SK-N-SH (cell line): ENCODE measurements at regions not wholly inside any gene's neighbourhood (a gene's known extent, or its start where the extent isn't known, plus 50 kb on each side); places are given as distances from the start of the nearest gene placed in this dataset.

Experiments used
- CTCF ChIA-PET: fragments of 300-600, 350-600 bp; formaldehyde crosslinking; extraction: SDS; loops from one replicate; lab custom pipeline; 2021; lab: Yijun Ruan, JAX
- POLR2A ChIA-PET: fragments of 350-600 bp; sonication (Branson Sonifier 250); formaldehyde crosslinking; extraction: SDS; loops from one replicate; lab custom pipeline; 2020; ENCODE audit warnings: antibody characterized with exemption, inconsistent platforms; lab: Yijun Ruan, JAX
- DNase-seq: peaks from one replicate; pipeline ENCODE4 v3.0.0; 2012
- H2AFZ ChIP-seq: fragments of 200-600 bp; sonication (generic); 2 replicates; pipeline ENCODE4 v1.8.1; 2016; ENCODE audit warnings: antibody characterized with exemption, mild to moderate bottlenecking, low read depth
- H3F3A ChIP-seq: fragments of 200-600 bp; sonication (generic); replicated peaks from 2 replicates; pipeline ENCODE3; 2016; ENCODE audit warnings: antibody characterized with exemption, mild to moderate bottlenecking; ENCODE audit not compliant: insufficient read depth
- H3K27ac ChIP-seq, 2 experiments: fragments of 200-500 bp in 1 of 2; fragments of 200-600 bp in 1 of 2; sonication (Bioruptor generic) in 1 of 2; sonication (generic), shearing (Covaris generic) in 1 of 2; 2 replicates each; pipeline versions ENCODE4 v1.5.1 to v1.6.1; 2014 to 2016; ENCODE audit warnings: low read depth in 2 of 2, inconsistent platforms in 1 of 2, low read length in 1 of 2, mild to moderate bottlenecking in 1 of 2, mixed read lengths in 1 of 2
- H3K27me3 ChIP-seq: fragments of 200-600 bp; sonication (generic), shearing (Covaris generic); 2 replicates; pipeline ENCODE4 v1.6.1; 2016; ENCODE audit warnings: mixed run types; ENCODE audit not compliant: insufficient read depth
- H3K36me3 ChIP-seq, 2 experiments: fragments of 200-500 bp in 1 of 2; fragments of 200-600 bp in 1 of 2; sonication (Bioruptor generic) in 1 of 2; sonication (generic) in 1 of 2; replicated peaks in 1 of 2; 2 replicates each; pipeline versions ENCODE3 to v1.5.1; 2014 to 2016; ENCODE audit warnings: low read length in 1 of 2, mild to moderate bottlenecking in 1 of 2; ENCODE audit not compliant: insufficient read depth in 2 of 2, control insufficient read depth in 1 of 2
- H3K4me1 ChIP-seq, 2 experiments: fragments of 200-500 bp in 1 of 2; fragments of 200-600 bp in 1 of 2; sonication (Bioruptor generic) in 1 of 2; sonication (generic), shearing (Covaris generic) in 1 of 2; 2 replicates each; pipeline versions ENCODE4 v1.5.1 to v1.6.1; 2014 to 2016; ENCODE audit warnings: low read depth in 1 of 2, low read length in 1 of 2, mixed run types in 1 of 2; ENCODE audit not compliant: insufficient read depth in 2 of 2, control insufficient read depth in 1 of 2
- H3K4me2 ChIP-seq: fragments of 200-600 bp; sonication (generic), shearing (Covaris generic); 2 replicates; pipeline ENCODE4 v1.6.1; 2017; ENCODE audit warnings: mixed run types
- H3K4me3 ChIP-seq, 2 experiments: fragments of 200-500 bp in 1 of 2; fragments of 200-600 bp in 1 of 2; sonication (Bioruptor generic) in 1 of 2; sonication (generic), shearing (Covaris generic) in 1 of 2; 2 replicates each; pipeline versions ENCODE4 v1.5.1 to v1.8.1; 2014 to 2016; ENCODE audit warnings: low read depth in 2 of 2, inconsistent platforms in 1 of 2, low read length in 1 of 2, mild to moderate bottlenecking in 1 of 2, mixed read lengths in 1 of 2, moderate library complexity in 1 of 2
- H3K79me2 ChIP-seq: fragments of 200-600 bp; sonication (generic); 2 replicates; pipeline ENCODE4 v1.8.1; 2017; ENCODE audit warnings: mild to moderate bottlenecking; ENCODE audit not compliant: insufficient read depth
- H3K9ac ChIP-seq: fragments of 200-600 bp; sonication (generic); 2 replicates; pipeline ENCODE4 v1.6.1; 2017; ENCODE audit warnings: mixed run types
- H3K9me2 ChIP-seq: fragments of 200-600 bp; sonication (generic); 2 replicates; pipeline ENCODE4 v1.6.1; 2017; ENCODE audit warnings: mixed run types
- H3K9me3 ChIP-seq: fragments of 200-600 bp; sonication (generic); 2 replicates; pipeline ENCODE4 v1.6.1; 2017; ENCODE audit warnings: mixed run types, mild to moderate bottlenecking, moderate library complexity
- H4K20me1 ChIP-seq: fragments of 200-600 bp; sonication (generic); 2 replicates; pipeline ENCODE4 v1.6.1; 2017; ENCODE audit warnings: mild to moderate bottlenecking, mixed run types; ENCODE audit not compliant: insufficient read depth
- ELF1 ChIP-seq: IDR thresholded peaks from 2 replicates; pipeline ENCODE4 v1.4.0; 2012
- EP300 ChIP-seq, 2 experiments: IDR thresholded peaks; 2 replicates each; pipeline versions ENCODE4 v1.4.0 to v1.6.1; 2012; ENCODE audit warnings: borderline replicate concordance in 1 of 2, low read depth in 1 of 2, low read length in 1 of 2
- EZH2phosphoT487 ChIP-seq: fragments of 200-600 bp; sonication (generic); IDR thresholded peaks from 2 replicates; pipeline ENCODE4 v1.6.1; 2017; ENCODE audit warnings: low read depth, mixed run types, mild to moderate bottlenecking, antibody characterized with exemption, moderate library complexity, borderline replicate concordance
- FOXJ3 ChIP-seq: sonication (generic); formaldehyde crosslinking; IDR thresholded peaks from 2 replicates; pipeline ENCODE4 v1.5.1; 2020; ENCODE audit warnings: mild to moderate bottlenecking, missing genetic modification reagents
- FOXM1 ChIP-seq: IDR thresholded peaks from 2 replicates; pipeline ENCODE4 v1.4.0; 2012; ENCODE audit warnings: low read depth, mild to moderate bottlenecking
- GABPA ChIP-seq: IDR thresholded peaks from 2 replicates; pipeline ENCODE4 v1.4.0; 2012; ENCODE audit warnings: low read depth, mild to moderate bottlenecking
- GATA2 ChIP-seq: sonication (generic); formaldehyde crosslinking; IDR thresholded peaks from 2 replicates; pipeline ENCODE4 v1.5.0; 2020; ENCODE audit warnings: mild to moderate bottlenecking, missing genetic modification reagents
- JUND ChIP-seq: IDR thresholded peaks from 2 replicates; pipeline ENCODE4 v1.4.0; 2012
- MEF2A ChIP-seq: IDR thresholded peaks from 2 replicates; pipeline ENCODE4 v1.4.0; 2012; ENCODE audit warnings: low read depth, borderline replicate concordance
- MXI1 ChIP-seq: IDR thresholded peaks from 2 replicates; pipeline ENCODE4 v1.6.1; 2012; ENCODE audit warnings: mild to moderate bottlenecking, low read depth, low read length, improper control_type of control experiment
- NFIC ChIP-seq: IDR thresholded peaks from 2 replicates; pipeline ENCODE4 v1.4.0; 2012; ENCODE audit warnings: borderline replicate concordance
- NRF1 ChIP-seq: IDR thresholded peaks from 2 replicates; pipeline ENCODE4 v1.6.1; 2012; ENCODE audit warnings: low read depth, mild to moderate bottlenecking, low read length
- RCOR1 ChIP-seq: fragments of 150-350 bp; IDR thresholded peaks from 2 replicates; pipeline ENCODE4 v1.6.1; 2017; ENCODE audit warnings: antibody characterized with exemption, low read length
- RFX5 ChIP-seq: IDR thresholded peaks from 2 replicates; pipeline ENCODE4 v1.6.1; 2012; ENCODE audit warnings: mild to moderate bottlenecking, improper control_type of control experiment, low read length
- RXRA ChIP-seq: IDR thresholded peaks from 2 replicates; pipeline ENCODE4 v1.4.0; 2012; ENCODE audit warnings: low read depth, mild to moderate bottlenecking, borderline replicate concordance
- SIN3A ChIP-seq: IDR thresholded peaks from 2 replicates; pipeline ENCODE4 v1.6.1; 2012; ENCODE audit warnings: low read depth, mild to moderate bottlenecking, low read length, moderate library complexity, borderline replicate concordance
- SMC3 ChIP-seq: IDR thresholded peaks from 2 replicates; pipeline ENCODE4 v1.6.1; 2012; ENCODE audit warnings: low read depth, low read length, improper control_type of control experiment
- TAF1 ChIP-seq: IDR thresholded peaks from 2 replicates; pipeline ENCODE4 v1.6.1; 2012; ENCODE audit warnings: low read depth, mild to moderate bottlenecking, low read length, moderate library complexity, borderline replicate concordance
- TCF12 ChIP-seq: IDR thresholded peaks from 2 replicates; pipeline ENCODE4 v1.4.0; 2012
- TEAD4 ChIP-seq: IDR thresholded peaks from 2 replicates; pipeline ENCODE4 v1.4.0; 2012; ENCODE audit warnings: mild to moderate bottlenecking, borderline replicate concordance; ENCODE audit not compliant: insufficient read depth
- WGBS: methylation state at CpG from one replicate; pipeline ENCODE4 v1.1.6; 2017; ENCODE audit warnings: low lambda C conversion rate; 5-methylcytosine and 5-hydroxymethylcytosine counted together
- TF ChIP-seq, protein P1 (sequence below): fragments of 150-350 bp; IDR thresholded peaks from 2 replicates; pipeline ENCODE4 v1.6.1; 2017; ENCODE audit warnings: antibody characterized with exemption, low read length, low read depth, borderline replicate concordance
- TF ChIP-seq, protein P2 (sequence below): IDR thresholded peaks from 2 replicates; pipeline ENCODE4 v1.4.0; 2012; ENCODE audit warnings: low read depth, borderline replicate concordance
- TF ChIP-seq, protein P3 (sequence below): fragments of 200-600 bp; sonication (generic); IDR thresholded peaks from 2 replicates; pipeline ENCODE4 v1.6.1; 2017; ENCODE audit warnings: antibody characterized with exemption, mild to moderate bottlenecking, moderate library complexity
- TF ChIP-seq, protein P4 (sequence below): IDR thresholded peaks from 2 replicates; pipeline ENCODE4; 2012

DNA sequence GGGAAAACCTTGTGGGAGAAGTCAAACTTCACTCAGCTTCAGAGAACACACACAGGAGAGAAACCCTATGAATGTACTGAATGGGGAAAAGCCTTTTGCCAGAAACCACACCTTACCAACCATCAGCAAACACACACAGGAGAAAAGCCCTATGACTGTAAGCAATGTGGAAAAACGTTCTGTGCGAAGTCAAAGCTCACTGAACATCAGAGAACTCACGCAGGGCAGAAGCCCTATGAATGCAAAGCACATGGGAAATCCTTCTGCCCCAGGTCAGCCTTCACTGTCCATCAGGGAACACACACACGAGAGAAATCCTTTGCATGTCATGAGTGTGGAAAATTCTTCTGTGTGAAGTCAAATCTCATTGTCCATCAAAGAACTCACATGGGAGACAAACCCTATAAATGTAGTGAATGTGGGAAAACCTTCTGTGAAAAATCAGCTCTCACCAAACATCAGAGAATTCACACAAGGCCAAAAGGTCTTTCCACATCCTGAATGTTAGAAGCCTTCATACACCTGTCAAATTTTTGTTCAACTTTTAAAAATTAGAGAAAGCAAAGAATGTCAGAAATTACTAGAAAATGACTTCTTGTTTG is 199.4 kb downstream of the SMIM20 start:
- H3F3A ChIP-seq, result no peaks in the 10 kb centered on the region
- no peak overlapping the region for H2AFZ ChIP-seq
- H3K9me3 ChIP-seq, result no peaks in the 10 kb centered on the region
- TF ChIP-seq ELF1 (no peak), TEAD4 (no peak), EZH2phosphoT487 (no peak), RFX5 (no peak), EP300 (IDR thresholded peaks at IDR 0.05; ENCODE audit: borderline replicate concordance in 1 of 2, low read depth in 1 of 2, low read length in 1 of 2) (no peak), TCF12 (no peak), MXI1 (no peak), MEF2A (no peak), SIN3A (no peak)
- no peaks in the 10 kb centered on the region for H3K36me3 ChIP-seq
- no peak overlapping the region for H3K9ac ChIP-seq
- H3K27me3 ChIP-seq, result no peaks in the 10 kb centered on the region; the same call in 1 of the 2 replicates
- no peaks in the 10 kb centered on the region for H3K4me1 ChIP-seq
- no peaks in the 10 kb centered on the region for H4K20me1 ChIP-seq
- H3K9me2 ChIP-seq, result no peaks in the 10 kb centered on the region
- no peak overlapping the region for H3K27ac ChIP-seq
- CTCF ChIA-PET, result no interaction called here
- POLR2A ChIA-PET, result no interaction called here
- H3K4me2 ChIP-seq, result no peak overlapping the region
- H3K4me3 ChIP-seq, result no peak overlapping the region
- no peak for DNase-seq
- H3K79me2 ChIP-seq, result no peaks in the 10 kb centered on the region
- 25% methylated on average over 4 of the region's 4 CpGs for WGBS

DNA sequence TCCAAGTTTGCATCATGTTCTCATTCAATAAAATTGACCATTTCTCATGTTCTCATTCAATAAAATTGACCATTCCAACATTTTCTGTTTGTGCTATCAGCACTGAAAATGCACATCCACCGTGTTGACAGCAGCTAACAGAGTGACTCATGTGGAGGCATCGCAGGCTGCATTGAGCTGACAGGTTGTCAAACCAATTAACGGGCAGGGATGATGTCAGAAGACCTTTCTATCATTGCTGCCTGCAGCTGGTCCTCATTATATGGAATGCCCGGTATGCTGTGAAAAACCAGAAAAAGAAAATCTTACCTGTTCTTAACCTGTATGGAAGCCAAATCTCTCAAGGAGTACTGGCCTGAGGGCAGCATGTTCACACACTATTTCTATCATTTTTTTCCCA is 202.0 kb downstream of the SMIM20 start:
- POLR2A ChIA-PET, result no interaction called here
- 5% methylated on average over 4 of the region's 4 CpGs for WGBS
- H3K27ac ChIP-seq, result no peak overlapping the region
- TF ChIP-seq, protein P1, sequence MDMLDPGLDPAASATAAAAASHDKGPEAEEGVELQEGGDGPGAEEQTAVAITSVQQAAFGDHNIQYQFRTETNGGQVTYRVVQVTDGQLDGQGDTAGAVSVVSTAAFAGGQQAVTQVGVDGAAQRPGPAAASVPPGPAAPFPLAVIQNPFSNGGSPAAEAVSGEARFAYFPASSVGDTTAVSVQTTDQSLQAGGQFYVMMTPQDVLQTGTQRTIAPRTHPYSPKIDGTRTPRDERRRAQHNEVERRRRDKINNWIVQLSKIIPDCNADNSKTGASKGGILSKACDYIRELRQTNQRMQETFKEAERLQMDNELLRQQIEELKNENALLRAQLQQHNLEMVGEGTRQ, result no peak
- TF ChIP-seq NRF1 (no peak), TAF1 (no peak), RCOR1 (no peak), SIN3A (peak; percentile 95), FOXJ3 (CRISPR knock-in tag) (no peak), GATA2 (CRISPR knock-in tag) (no peak), EP300 (IDR thresholded peaks at IDR 0.05; ENCODE audit: borderline replicate concordance in 1 of 2, low read depth in 1 of 2, low read length in 1 of 2) (peak; percentile 72 to 79; a peak in 3 of 4 replicates), FOXM1 (no peak), ELF1 (no peak), RXRA (no peak), TCF12 (peak; percentile 99), JUND (peak; percentile 91), NFIC (peak; percentile 61; the same call in 1 of the 2 replicates), SMC3 (no peak), GABPA (no peak), MEF2A (no peak)
- TF ChIP-seq, protein P2, sequence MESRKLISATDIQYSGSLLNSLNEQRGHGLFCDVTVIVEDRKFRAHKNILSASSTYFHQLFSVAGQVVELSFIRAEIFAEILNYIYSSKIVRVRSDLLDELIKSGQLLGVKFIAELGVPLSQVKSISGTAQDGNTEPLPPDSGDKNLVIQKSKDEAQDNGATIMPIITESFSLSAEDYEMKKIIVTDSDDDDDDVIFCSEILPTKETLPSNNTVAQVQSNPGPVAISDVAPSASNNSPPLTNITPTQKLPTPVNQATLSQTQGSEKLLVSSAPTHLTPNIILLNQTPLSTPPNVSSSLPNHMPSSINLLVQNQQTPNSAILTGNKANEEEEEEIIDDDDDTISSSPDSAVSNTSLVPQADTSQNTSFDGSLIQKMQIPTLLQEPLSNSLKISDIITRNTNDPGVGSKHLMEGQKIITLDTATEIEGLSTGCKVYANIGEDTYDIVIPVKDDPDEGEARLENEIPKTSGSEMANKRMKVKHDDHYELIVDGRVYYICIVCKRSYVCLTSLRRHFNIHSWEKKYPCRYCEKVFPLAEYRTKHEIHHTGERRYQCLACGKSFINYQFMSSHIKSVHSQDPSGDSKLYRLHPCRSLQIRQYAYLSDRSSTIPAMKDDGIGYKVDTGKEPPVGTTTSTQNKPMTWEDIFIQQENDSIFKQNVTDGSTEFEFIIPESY, result peak; percentile 76; the same call in 1 of the 2 replicates
- TF ChIP-seq, protein P3, sequence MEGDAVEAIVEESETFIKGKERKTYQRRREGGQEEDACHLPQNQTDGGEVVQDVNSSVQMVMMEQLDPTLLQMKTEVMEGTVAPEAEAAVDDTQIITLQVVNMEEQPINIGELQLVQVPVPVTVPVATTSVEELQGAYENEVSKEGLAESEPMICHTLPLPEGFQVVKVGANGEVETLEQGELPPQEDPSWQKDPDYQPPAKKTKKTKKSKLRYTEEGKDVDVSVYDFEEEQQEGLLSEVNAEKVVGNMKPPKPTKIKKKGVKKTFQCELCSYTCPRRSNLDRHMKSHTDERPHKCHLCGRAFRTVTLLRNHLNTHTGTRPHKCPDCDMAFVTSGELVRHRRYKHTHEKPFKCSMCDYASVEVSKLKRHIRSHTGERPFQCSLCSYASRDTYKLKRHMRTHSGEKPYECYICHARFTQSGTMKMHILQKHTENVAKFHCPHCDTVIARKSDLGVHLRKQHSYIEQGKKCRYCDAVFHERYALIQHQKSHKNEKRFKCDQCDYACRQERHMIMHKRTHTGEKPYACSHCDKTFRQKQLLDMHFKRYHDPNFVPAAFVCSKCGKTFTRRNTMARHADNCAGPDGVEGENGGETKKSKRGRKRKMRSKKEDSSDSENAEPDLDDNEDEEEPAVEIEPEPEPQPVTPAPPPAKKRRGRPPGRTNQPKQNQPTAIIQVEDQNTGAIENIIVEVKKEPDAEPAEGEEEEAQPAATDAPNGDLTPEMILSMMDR, result no peak
- TF ChIP-seq, protein P4, sequence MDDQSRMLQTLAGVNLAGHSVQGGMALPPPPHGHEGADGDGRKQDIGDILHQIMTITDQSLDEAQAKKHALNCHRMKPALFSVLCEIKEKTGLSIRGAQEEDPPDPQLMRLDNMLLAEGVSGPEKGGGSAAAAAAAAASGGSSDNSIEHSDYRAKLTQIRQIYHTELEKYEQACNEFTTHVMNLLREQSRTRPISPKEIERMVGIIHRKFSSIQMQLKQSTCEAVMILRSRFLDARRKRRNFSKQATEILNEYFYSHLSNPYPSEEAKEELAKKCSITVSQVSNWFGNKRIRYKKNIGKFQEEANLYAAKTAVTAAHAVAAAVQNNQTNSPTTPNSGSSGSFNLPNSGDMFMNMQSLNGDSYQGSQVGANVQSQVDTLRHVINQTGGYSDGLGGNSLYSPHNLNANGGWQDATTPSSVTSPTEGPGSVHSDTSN, result peak; percentile 98

More for the DNA sequence above, 202.0 kb downstream of the SMIM20 start:
- Histone ChIP-seq H3K4me3 (no peak overlapping the region), H3K9me2 (no peaks in the 10 kb centered on the region), H3F3A (no peaks in the 10 kb centered on the region), H3K9ac (no peak overlapping the region), H2AFZ (no peak overlapping the region), H3K9me3 (no peaks in the 10 kb centered on the region), H3K27me3 (no peaks in the 10 kb centered on the region; the same call in 1 of the 2 replicates), H4K20me1 (no peaks in the 10 kb centered on the region), H3K4me1 (no peaks in the 10 kb centered on the region), H3K36me3 (no peaks in the 10 kb centered on the region), H3K79me2 (no peaks in the 10 kb centered on the region), H3K4me2 (no peak overlapping the region)
- CTCF ChIA-PET, result interaction anchor here (0.6 to 1.1 kb wide), 2 partner anchors 66 to 91 kb away, joined by 3 to 4 read pairs; no protein-coding TSS in a partner anchor
- DNase-seq, result no peak
